Hepatocyte (in vitro differentiated cells): ENCODE measurements at regions not wholly inside any gene's neighbourhood (a gene's known extent, or its start where the extent isn't known, plus 50 kb on each side); places are given as distances from the start of the nearest gene placed in this dataset.

Source experiments
- DNase-seq: peaks from one replicate; pipeline ENCODE4 v3.0.0-alpha.2; 2016; ENCODE audit warnings: low spot score
- H2AFZ ChIP-seq: fragments of 200-600 bp; sonication (generic); 2 replicates; pipeline ENCODE4 v1.6.0; 2016; ENCODE audit warnings: antibody characterized with exemption, mild to moderate bottlenecking
- H3K27ac ChIP-seq: fragments of 200-600 bp; sonication (generic); 2 replicates; pipeline ENCODE4 v1.5.1; 2016; ENCODE audit warnings: mild to moderate bottlenecking
- H3K27me3 ChIP-seq: fragments of 200-600 bp; sonication (generic); 2 replicates; pipeline ENCODE4 v1.6.1; 2016
- H3K36me3 ChIP-seq: fragments of 200-600 bp; sonication (generic); replicated peaks from 2 replicates; pipeline ENCODE4 v1.5.1; 2016; ENCODE audit warnings: low read depth; ENCODE audit not compliant: insufficient read depth
- H3K4me1 ChIP-seq: fragments of 200-600 bp; sonication (generic); 2 replicates; pipeline ENCODE4 v1.5.1; 2016; ENCODE audit warnings: mild to moderate bottlenecking, moderate library complexity; ENCODE audit not compliant: insufficient read depth
- H3K4me2 ChIP-seq: fragments of 200-600 bp; sonication (generic); 2 replicates; pipeline ENCODE4 v1.6.0; 2016
- H3K4me3 ChIP-seq: fragments of 200-600 bp; sonication (generic); 2 replicates; pipeline ENCODE4 v1.5.1; 2016; ENCODE audit warnings: mild to moderate bottlenecking
- H3K79me2 ChIP-seq: fragments of 200-600 bp; sonication (generic); 2 replicates; pipeline ENCODE4 v1.6.0; 2017; ENCODE audit warnings: mild to moderate bottlenecking
- H3K9me2 ChIP-seq: fragments of 200-600 bp; sonication (generic); replicated peaks from 2 replicates; pipeline ENCODE4 v1.6.0; 2017; ENCODE audit warnings: mild to moderate bottlenecking; ENCODE audit not compliant: insufficient read depth
- H3K9me3 ChIP-seq: fragments of 200-600 bp; sonication (generic); 2 replicates; pipeline ENCODE4 v1.5.1; 2016; ENCODE audit warnings: low read depth, mild to moderate bottlenecking
- H4K20me1 ChIP-seq: fragments of 200-600 bp; sonication (generic); 2 replicates; pipeline ENCODE4 v1.6.0; 2016; ENCODE audit warnings: mild to moderate bottlenecking; ENCODE audit not compliant: insufficient read depth, poor library complexity, severe bottlenecking
- CTCF ChIP-seq: fragments of 200-600 bp; sonication (generic); IDR thresholded peaks from 2 replicates; pipeline ENCODE4 v1.5.1; 2016; ENCODE audit warnings: antibody characterized with exemption, mild to moderate bottlenecking; ENCODE audit not compliant: poor library complexity
- EZH2 ChIP-seq: fragments of 200-600 bp; sonication (generic); IDR thresholded peaks from 2 replicates; pipeline ENCODE4 v1.6.1; 2016; ENCODE audit warnings: antibody characterized with exemption, mild to moderate bottlenecking, borderline replicate concordance
- EZH2phosphoT487 ChIP-seq: fragments of 200-600 bp; sonication (generic); IDR thresholded peaks from one replicate; pipeline ENCODE4 v1.6.1; 2018; ENCODE audit warnings: antibody characterized with exemption, mild to moderate bottlenecking, low read depth, moderate library complexity; ENCODE audit not compliant: unreplicated experiment, severe bottlenecking
- WGBS: methylation state at CpG from one replicate; pipeline ENCODE4 v1.1.6; 2016; ENCODE audit warnings: low lambda C conversion rate; ENCODE audit errors: missing lambda C conversion rate; 5-methylcytosine and 5-hydroxymethylcytosine counted together

- no peak for DNase-seq
These were observed 346.2 kb upstream of the MMS22L start for GRCh38 chr6:97629180-97629579.

GRCh38 chr6:97630604-97631003 is 347.6 kb upstream of the MMS22L start:
- Histone ChIP-seq H3K9me2 (no peaks in the 10 kb centered on the region), H3K4me3 (no peak overlapping the region), H4K20me1 (no peaks in the 10 kb centered on the region), H3K4me2 (no peak overlapping the region), H3K4me1 (no peaks in the 10 kb centered on the region), H3K9me3 (no peaks in the 10 kb centered on the region), H3K27ac (no peak overlapping the region), H3K36me3 (no peaks in the 10 kb centered on the region), H2AFZ (no peak overlapping the region), H3K27me3 (no peaks in the 10 kb centered on the region), H3K79me2 (no peaks in the 10 kb centered on the region)
- TF ChIP-seq CTCF (no peak), EZH2 (no peak), EZH2phosphoT487 (no peak)
- no peak for DNase-seq
- 68% methylated on average over 1 of the region's 1 CpG for WGBS

More at GRCh38 chr6:97629180-97629579, 346.2 kb upstream of the MMS22L start:
- no peak overlapping the region for H3K4me2 ChIP-seq
- TF ChIP-seq EZH2 (no peak), CTCF (no peak), EZH2phosphoT487 (no peak)
- WGBS: 86% methylated on average over 2 of the region's 2 CpGs
- no peak overlapping the region for H3K27ac ChIP-seq
- no peaks in the 10 kb centered on the region for H3K79me2 ChIP-seq
- no peaks in the 10 kb centered on the region for H3K9me2 ChIP-seq
- no peak overlapping the region for H2AFZ ChIP-seq
- H3K9me3 ChIP-seq: no peaks in the 10 kb centered on the region
- no peaks in the 10 kb centered on the region for H4K20me1 ChIP-seq
- no peaks in the 10 kb centered on the region for H3K36me3 ChIP-seq
- H3K4me3 ChIP-seq: no peak overlapping the region
- no peaks in the 10 kb centered on the region for H3K4me1 ChIP-seq
- H3K27me3 ChIP-seq: no peaks in the 10 kb centered on the region

GRCh38 chr6:97632341-97632740 is 349.3 kb upstream of the MMS22L start:
- WGBS: 90% methylated on average over 1 of the region's 1 CpG

More at GRCh38 chr6:97632341-97632740, 349.3 kb upstream of the MMS22L start:
- TF ChIP-seq EZH2 (no peak), EZH2phosphoT487 (no peak), CTCF (no peak)
- no peaks in the 10 kb centered on the region for H3K79me2 ChIP-seq
- no peaks in the 10 kb centered on the region for H4K20me1 ChIP-seq
- no peak overlapping the region for H2AFZ ChIP-seq
- H3K4me3 ChIP-seq: no peak overlapping the region
- H3K36me3 ChIP-seq: no peaks in the 10 kb centered on the region
- no peaks in the 10 kb centered on the region for H3K9me3 ChIP-seq
- H3K4me1 ChIP-seq: no peaks in the 10 kb centered on the region
- no peak overlapping the region for H3K4me2 ChIP-seq
- no peak for DNase-seq
- H3K27ac ChIP-seq: no peak overlapping the region
- H3K9me2 ChIP-seq: no peaks in the 10 kb centered on the region
- no peaks in the 10 kb centered on the region for H3K27me3 ChIP-seq
